ENCODE measurements at regions not wholly inside any gene's neighbourhood (a gene's known extent, or its start where the extent isn't known, plus 50 kb on each side); places are given as distances from the start of the nearest gene placed in this dataset.

GRCh38 chr9:120136696-120137095, 443.3 kb downstream of the CDK5RAP2 start:
- Mint-ChIP-seq H3K4me3 (no peak overlapping the region), H3K9me3 (peaks cover 60% of the 10 kb centered on the region), H3K4me1 (no peaks in the 10 kb centered on the region), H3K27me3 (ENCODE audit: low read depth) (peaks cover 5% of the 10 kb centered on the region), H3K36me3 (peaks cover 30% of the 10 kb centered on the region), H3K27ac (no peak overlapping the region)
- CTCF ChIA-PET, result no interaction called here
- POLR2A ChIA-PET, result no interaction called here
- TF ChIP-seq ZNF263 (CRISPR knock-in tag; IDR thresholded peaks at IDR 0.05; ENCODE audit: low read depth) (no peak), CDX4 (CRISPR knock-in tag; IDR thresholded peaks at IDR 0.05; ENCODE audit: borderline replicate concordance) (no peak), JUN (CRISPR knock-in tag; IDR thresholded peaks at IDR 0.05) (no peak), MYBL2 (CRISPR knock-in tag; IDR thresholded peaks at IDR 0.05) (no peak), RORB (CRISPR knock-in tag; IDR thresholded peaks at IDR 0.05) (no peak), PRDM15 (CRISPR knock-in tag; IDR thresholded peaks at IDR 0.05) (no peak), USF2 (CRISPR knock-in tag; IDR thresholded peaks at IDR 0.05) (no peak), TP53 (CRISPR knock-in tag; IDR thresholded peaks at IDR 0.05) (no peak), ZNF512 (CRISPR knock-in tag; IDR thresholded peaks at IDR 0.05; ENCODE audit: borderline replicate concordance) (no peak), PREB (CRISPR knock-in tag; IDR thresholded peaks at IDR 0.05; ENCODE audit: borderline replicate concordance) (no peak), SMAD3 (CRISPR knock-in tag; IDR thresholded peaks at IDR 0.05; ENCODE audit: borderline replicate concordance) (no peak)
- ATAC-seq, result no peak
- DNase-seq (ENCODE audit: low spot score), result no peak

- ATAC-seq, result peak; percentile 60
- peaks cover 4% of the 10 kb centered on the region; the same call in 1 of the 2 replicates for H3K4me1 Mint-ChIP-seq
- H3K36me3 Mint-ChIP-seq, result peaks cover 45% of the 10 kb centered on the region
- POLR2A ChIA-PET, result no interaction called here
- peaks cover 64% of the 10 kb centered on the region for H3K9me3 Mint-ChIP-seq
- no peak overlapping the region for H3K4me3 Mint-ChIP-seq
- H3K27me3 Mint-ChIP-seq (ENCODE audit: low read depth), result no peaks in the 10 kb centered on the region; the same call in 1 of the 2 replicates
- no peak for TF ChIP-seq ZNF532 (CRISPR knock-in tag; IDR thresholded peaks at IDR 0.05; ENCODE audit: borderline replicate concordance)
- TF ChIP-seq ZNF121 (CRISPR knock-in tag; IDR thresholded peaks at IDR 0.05), result 0 out of 2 replicates have a peak, but pooled peaks have one; percentile 55
- CTCF ChIA-PET, result no interaction called here
- peak; percentile 26 for DNase-seq (ENCODE audit: low spot score)
- H3K27ac Mint-ChIP-seq, result no peak overlapping the region
These were observed 462.9 kb downstream of the CDK5RAP2 start for GRCh38 chr9:120117081-120117480.
